ENCODE measurements at regions not wholly inside any gene's neighbourhood (a gene's known extent, or its start where the extent isn't known, plus 50 kb on each side); places are given as distances from the start of the nearest gene placed in this dataset.

DNA sequence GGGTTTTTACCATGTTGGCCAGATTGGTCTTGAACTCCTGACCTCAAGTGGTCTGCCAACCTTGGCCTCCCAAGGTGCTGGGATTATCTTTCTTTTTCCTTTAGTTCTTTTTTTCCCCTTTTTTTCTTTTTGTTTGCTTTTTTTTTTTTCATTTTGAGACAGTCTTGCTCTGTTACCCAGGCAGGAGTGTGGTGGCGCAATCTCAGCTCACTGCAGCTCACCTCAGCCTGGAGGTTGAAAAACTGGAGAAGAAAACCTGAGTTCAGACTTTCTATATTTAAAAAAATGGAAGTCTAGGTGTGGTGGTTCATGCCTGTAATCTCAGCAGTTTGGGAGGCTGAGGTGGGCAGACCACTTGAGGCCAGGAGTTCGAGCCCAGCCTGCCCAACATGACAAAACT is 181.1 kb upstream of the HS3ST1 start:
- intact Hi-C loops (cut with DNase I; ENCODE audit: low total_unique reads): no loop called here
- Histone ChIP-seq H3K9me3 (no peaks in the 10 kb centered on the region), H3K36me3 (no peaks in the 10 kb centered on the region), H3K4me3 (no peak overlapping the region), H3K27me3 (no peaks in the 10 kb centered on the region), H3K27ac (no peak overlapping the region), H3K4me1 (no peaks in the 10 kb centered on the region)
- TF ChIP-seq, protein P1, sequence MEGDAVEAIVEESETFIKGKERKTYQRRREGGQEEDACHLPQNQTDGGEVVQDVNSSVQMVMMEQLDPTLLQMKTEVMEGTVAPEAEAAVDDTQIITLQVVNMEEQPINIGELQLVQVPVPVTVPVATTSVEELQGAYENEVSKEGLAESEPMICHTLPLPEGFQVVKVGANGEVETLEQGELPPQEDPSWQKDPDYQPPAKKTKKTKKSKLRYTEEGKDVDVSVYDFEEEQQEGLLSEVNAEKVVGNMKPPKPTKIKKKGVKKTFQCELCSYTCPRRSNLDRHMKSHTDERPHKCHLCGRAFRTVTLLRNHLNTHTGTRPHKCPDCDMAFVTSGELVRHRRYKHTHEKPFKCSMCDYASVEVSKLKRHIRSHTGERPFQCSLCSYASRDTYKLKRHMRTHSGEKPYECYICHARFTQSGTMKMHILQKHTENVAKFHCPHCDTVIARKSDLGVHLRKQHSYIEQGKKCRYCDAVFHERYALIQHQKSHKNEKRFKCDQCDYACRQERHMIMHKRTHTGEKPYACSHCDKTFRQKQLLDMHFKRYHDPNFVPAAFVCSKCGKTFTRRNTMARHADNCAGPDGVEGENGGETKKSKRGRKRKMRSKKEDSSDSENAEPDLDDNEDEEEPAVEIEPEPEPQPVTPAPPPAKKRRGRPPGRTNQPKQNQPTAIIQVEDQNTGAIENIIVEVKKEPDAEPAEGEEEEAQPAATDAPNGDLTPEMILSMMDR (IDR thresholded peaks at IDR 0.05): no peak
- TF ChIP-seq POLR2A (IDR thresholded peaks at IDR 0.05): no peak
- no peak for DNase-seq

DNA sequence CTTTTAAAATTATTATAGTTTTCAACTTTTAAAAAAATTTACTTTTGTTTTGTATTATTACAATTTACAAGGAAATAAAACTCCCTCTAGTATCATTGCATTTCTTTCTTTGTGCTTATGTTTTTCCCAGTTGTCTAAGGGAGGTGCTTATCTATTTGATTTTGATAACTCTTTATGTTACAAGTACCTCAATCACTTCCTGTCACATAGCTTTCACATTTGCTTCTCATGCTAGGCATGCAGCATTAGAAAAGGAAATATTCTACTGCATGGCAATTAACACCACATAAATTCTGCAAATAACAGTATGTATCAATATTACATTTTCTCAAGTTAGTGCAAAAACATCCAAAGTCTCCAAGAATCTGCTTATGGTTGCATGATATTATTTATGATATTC is 180.3 kb upstream of the HS3ST1 start:
- Histone ChIP-seq H3K9me3 (no peaks in the 10 kb centered on the region), H3K4me3 (no peak overlapping the region), H3K27ac (no peak overlapping the region), H3K36me3 (no peaks in the 10 kb centered on the region), H3K27me3 (no peaks in the 10 kb centered on the region), H3K4me1 (no peaks in the 10 kb centered on the region)
- DNase-seq: no peak
- intact Hi-C loops (cut with DNase I; ENCODE audit: low total_unique reads): no loop called here
- TF ChIP-seq POLR2A (IDR thresholded peaks at IDR 0.05): no peak
- TF ChIP-seq, protein P1 (IDR thresholded peaks at IDR 0.05): no peak

DNA sequence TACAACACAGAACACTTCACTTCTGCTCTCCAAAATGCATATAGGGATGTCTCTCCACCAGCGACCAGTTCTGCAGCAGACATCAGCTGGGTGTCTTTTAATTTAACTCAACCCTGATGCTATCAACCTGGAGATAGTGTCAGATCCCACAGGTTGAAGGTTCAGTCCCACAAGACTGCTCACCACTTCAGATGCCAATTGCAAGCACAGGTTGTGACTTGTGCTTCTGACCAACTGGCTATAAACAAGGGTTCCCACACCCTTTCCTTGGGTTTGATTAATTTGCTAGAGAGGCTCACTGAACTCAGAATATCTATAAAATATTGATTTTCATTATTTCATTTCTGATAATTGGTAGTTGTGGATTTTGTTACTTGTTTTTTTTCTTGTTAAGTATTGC is 177.4 kb upstream of the HS3ST1 start:
- H3K4me1 ChIP-seq: no peaks in the 10 kb centered on the region
- TF ChIP-seq, protein P1 (IDR thresholded peaks at IDR 0.05): no peak
- no peak for TF ChIP-seq POLR2A (IDR thresholded peaks at IDR 0.05)
- no peak overlapping the region for H3K4me3 ChIP-seq
- no peak overlapping the region for H3K27ac ChIP-seq
- no peaks in the 10 kb centered on the region for H3K9me3 ChIP-seq
- DNase-seq: no peak
- no peaks in the 10 kb centered on the region for H3K27me3 ChIP-seq
- no peaks in the 10 kb centered on the region for H3K36me3 ChIP-seq
- intact Hi-C loops (cut with DNase I; ENCODE audit: low total_unique reads): no loop called here

DNA sequence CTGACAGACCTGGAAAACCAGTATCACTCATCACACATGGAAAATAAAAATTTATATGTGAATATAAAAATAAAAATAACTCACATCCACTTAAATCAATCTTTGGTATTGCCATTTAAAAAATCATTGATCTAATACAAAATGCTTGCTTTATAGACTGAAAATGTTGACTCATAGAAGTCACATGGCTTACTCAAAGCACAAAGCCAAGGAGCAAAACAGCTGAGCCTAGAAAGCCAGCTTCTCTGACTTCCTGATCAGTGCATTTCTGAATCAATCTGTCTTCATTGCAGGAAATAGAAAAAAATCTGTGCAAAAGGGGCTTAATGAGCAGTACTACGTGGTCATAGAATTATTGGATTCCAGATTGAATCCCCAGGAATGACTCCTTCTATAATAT is 176.9 kb upstream of the HS3ST1 start:
- TF ChIP-seq, protein P1 (IDR thresholded peaks at IDR 0.05): no peak
- no peak for TF ChIP-seq POLR2A (IDR thresholded peaks at IDR 0.05)
- Histone ChIP-seq H3K27ac (no peak overlapping the region), H3K36me3 (no peaks in the 10 kb centered on the region)

DNA sequence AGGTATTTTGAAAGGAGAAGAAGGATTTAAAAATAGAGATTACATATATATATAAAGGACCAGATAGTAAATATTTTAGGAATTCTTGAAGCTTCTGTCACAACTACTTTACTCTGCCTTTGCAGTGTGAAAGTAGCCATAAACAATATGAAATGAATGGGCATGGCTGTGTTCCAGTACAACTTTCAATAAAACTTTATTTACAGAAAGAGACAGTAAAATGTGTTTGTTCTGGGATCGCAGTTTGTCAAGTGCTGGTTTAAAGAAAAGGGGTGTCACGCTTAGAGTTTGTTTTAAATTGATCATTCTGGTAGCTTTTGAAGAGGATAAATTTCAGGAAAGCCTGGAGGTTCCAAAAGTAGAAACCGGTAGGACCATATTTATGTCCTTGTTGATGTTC is 176.1 kb upstream of the HS3ST1 start:
- H3K27ac ChIP-seq: no peak overlapping the region
- no peaks in the 10 kb centered on the region for H3K4me1 ChIP-seq
- H3K36me3 ChIP-seq: no peaks in the 10 kb centered on the region
- H3K9me3 ChIP-seq: no peaks in the 10 kb centered on the region
- no peaks in the 10 kb centered on the region for H3K27me3 ChIP-seq
- no peak for DNase-seq
- H3K4me3 ChIP-seq: no peak overlapping the region
- TF ChIP-seq, protein P1 (IDR thresholded peaks at IDR 0.05): no peak
- TF ChIP-seq POLR2A (IDR thresholded peaks at IDR 0.05): no peak
- intact Hi-C loops (cut with DNase I; ENCODE audit: low total_unique reads): no loop called here

More for the DNA sequence above, 176.9 kb upstream of the HS3ST1 start:
- DNase-seq: no peak
- Histone ChIP-seq H3K27me3 (no peaks in the 10 kb centered on the region), H3K4me3 (no peak overlapping the region), H3K4me1 (no peaks in the 10 kb centered on the region), H3K9me3 (no peaks in the 10 kb centered on the region)
- intact Hi-C loops (cut with DNase I; ENCODE audit: low total_unique reads): no loop called here
